ENCODE measurements at regions not wholly inside any gene's neighbourhood (a gene's known extent, or its start where the extent isn't known, plus 50 kb on each side); places are given as distances from the start of the nearest gene placed in this dataset.
"Not testable (repeated sequence)": the region's sequence is repeated elsewhere in the genome, so short reads cannot be mapped to it uniquely, and the experiment has no call there.

DNA sequence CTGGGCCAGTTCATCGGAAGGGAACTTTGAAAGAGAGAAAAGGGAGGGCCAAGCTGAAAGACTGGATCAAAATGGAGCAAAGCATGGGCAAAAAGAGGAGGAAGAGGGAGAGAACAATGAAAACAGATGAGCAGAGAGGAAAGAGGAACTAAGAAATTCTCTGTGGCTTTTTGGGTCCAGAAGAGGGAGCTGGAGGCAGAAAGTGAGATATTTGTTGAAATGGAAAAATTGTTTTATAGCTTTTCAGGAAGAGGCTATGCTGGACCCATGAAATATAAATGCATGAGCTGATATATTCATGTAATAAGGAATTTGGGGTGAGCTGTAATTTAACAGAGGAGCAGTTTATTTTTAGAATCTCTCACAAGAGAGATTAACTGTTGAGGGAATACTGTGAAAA is 457.3 kb downstream of the DMAC1 start:
- DNase-seq (ENCODE audit: low spot score), result peak; percentile 11

DNA sequence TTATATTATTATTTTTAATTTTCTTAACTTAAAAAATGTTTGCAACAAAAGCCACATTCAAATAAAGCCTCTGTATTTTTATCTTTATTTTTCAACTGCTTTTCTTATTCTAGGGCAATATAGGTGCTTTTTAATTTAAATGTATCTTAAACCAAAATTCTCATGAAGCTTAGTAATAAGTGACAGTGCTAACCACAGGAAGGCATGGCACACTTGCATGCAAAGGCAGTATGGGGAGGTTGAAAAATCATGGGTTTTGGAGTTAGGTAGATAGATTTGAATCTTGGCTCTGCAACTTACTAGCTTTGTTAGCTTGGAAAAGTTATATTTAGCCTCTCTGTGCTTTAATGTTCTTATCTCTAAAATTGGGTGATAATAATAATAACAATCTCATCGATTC is 458.0 kb downstream of the DMAC1 start:
- no peak for DNase-seq (ENCODE audit: low spot score)

DNA sequence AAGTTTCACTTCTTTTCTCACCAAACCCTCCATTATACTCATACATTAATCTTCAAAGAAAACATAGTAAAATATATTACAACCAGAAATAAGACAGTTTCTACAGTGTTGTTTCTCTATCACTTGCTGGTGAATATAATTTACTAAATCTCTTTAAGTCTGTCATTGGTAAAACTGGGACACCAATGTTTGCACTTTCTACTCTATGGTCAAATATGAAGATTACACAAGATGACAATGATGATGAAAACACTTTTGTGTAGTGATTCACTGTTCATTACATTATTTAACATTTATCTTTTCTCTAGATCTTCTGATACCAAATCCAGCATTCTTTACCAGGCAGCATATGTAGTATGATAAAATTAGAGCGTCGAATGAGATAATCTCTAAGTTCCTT is 459.1 kb downstream of the DMAC1 start:
- no peak for DNase-seq (ENCODE audit: low spot score)

DNA sequence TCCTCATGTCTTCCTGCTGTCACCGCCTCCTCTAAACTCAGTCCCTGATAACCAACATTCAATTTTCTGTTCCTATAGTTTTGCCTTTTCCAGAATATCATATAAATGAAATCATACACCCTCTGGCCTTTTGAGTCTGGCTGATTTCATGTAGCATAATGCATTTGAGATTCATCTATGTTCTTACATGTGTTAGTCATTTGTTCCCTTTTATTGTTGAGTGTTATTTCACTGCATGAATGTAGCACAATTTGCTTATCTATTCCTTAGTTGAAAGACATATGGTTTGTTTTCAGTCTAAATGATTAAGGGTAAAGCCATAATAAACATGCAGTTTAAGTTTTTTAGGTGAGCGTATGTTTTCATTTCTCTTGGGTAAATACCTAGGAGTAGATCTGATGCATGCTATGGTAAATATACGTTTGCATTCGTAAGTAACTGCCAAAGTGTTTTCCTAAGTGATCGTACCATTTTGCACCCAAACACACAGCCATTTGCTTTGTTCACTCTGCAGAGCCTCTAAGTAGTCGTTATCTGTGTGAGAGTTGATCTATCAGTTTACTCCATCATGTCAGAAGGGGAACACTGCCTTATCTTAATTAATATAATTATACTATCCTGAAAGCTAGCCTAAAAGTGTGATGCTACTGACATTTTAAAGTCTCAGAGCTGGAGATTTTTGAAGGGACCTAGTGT is 460.8 kb downstream of the DMAC1 start:
- no peak for DNase-seq (ENCODE audit: low spot score)

DNA sequence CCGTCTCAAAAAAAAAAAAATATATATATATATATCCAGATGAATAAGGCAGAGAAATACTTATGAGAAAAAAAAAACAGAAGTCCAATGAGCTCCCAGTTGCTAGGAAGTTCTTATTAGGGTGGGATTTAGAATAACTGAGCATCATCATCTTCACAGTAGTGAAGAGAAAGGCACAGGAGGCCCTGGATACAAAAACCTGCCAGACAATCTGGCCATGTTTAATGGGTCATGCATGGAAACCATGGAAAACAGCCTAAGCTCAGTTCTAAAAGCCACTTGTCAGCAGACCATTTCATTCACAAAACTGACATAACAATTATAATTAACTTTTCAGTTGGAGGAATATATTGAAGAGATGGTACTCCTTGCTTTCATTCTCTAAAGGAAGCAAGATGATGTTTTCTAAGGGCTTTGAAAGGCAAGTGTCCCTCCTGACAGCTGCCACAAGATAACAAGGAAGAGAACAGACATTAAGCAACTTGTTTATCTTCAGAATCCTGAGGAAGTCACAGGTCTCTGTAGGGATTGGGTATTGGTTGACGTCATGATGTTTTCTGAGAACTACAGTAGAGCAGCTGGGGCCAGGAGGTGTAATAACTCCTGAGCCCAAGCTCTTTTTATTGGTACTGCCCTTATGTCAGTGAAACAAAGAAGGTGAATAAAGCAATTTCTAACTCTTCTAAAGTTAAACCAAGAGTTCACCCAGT is 463.1 kb downstream of the DMAC1 start:
- no peak for DNase-seq (ENCODE audit: low spot score)

DNA sequence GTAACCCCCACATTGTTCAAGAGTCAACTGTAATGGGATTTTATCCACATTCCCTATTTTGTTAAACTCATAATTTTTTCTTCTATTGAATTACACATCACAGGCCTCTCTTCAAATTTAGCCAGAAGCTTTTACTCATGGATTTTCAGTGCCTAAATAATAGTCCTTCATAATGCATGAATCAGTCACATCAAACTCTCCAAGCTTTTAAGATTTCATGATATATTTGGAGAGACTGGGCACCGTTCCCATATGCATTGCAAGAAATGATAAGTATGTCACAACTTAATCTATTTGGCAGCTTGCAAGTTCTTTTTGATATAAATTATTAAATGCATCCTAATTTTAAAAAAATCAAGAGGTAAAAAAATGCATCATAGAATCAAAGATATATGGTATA is 465.9 kb downstream of the DMAC1 start:
- DNase-seq (ENCODE audit: low spot score), result no peak

DNA sequence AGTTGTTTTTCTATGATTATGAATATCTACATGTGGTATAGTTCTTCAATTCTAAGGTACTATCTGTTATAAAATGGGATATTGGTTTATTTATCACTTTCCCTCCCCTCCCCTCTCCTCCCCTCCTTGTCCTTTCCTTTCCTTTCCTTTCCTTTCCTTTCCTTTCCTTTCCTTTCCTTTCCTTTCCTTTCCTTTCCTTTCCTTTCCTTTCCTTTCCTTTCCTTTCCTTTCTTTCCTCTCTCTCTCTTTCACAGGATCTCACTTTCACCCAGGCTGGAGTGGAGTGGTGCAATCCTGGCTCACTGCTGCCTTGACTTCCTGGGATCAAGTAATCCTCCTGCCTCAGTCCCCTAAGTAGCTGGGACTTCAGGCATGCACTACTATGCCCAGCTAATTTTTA is 466.8 kb downstream of the DMAC1 start:
- DNase-seq (ENCODE audit: low spot score), result no peak

DNA sequence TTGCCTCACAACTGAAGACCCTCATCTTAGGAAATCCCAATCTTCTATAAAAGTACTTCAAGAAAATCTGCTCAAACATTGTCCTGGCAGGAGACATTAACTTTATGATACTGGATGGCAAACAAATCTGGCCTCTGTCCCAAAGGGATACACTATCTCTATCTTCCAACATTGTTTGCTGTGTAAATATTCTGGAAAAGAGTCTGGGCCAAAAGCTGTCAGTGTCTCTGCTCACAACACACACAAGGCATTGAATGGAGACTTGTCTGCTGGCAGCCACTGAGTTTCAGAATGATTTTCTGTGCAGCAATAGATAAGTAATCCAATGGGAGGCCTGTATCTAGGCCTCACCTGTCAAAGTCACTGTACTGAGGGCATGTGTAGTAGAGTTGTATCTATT is 471.1 kb downstream of the DMAC1 start:
- DNase-seq (ENCODE audit: low spot score), result no peak

DNA sequence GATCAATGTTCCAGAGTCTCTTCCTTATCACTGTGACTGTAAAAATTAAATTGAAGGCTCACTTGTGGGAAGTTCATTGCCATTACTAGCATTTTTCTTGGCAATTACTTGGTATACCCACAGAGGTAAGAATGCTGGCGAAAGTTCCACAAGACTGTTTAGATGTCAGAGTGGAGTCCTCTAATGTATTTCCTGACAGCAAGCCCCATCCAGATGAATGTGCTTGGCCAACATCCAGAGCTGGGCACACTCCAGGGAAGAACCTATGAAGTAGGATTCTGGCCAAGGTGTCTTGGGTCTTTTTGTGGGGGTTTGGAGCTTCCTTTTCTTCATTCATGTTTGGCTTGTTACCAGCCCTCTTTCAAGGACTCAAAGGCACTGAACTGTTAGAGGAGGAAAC is 473.6 kb downstream of the DMAC1 start:
- DNase-seq (ENCODE audit: low spot score), result no peak

DNA sequence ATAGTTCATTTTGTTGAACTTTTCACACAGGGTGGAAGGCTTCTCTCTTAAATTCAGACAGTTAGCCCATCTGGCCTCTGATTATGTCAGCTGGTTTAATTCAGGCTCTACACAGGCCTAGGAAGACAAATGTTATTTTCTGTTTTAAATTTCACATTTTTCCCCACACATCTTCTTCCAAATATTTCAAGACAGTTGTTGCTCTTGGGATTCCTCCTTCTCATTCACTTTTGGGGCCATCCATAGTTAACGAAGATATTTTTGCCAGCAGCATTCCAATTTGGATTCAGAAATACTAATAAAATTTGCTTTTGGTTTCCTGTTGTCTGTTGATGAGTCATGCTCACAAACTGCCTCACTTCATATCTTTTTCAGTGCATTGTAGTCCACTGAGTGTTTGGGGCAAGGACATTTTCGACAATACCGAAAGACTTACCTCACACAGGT is 475.4 kb downstream of the DMAC1 start:
- DNase-seq (ENCODE audit: low spot score), result no peak

DNA sequence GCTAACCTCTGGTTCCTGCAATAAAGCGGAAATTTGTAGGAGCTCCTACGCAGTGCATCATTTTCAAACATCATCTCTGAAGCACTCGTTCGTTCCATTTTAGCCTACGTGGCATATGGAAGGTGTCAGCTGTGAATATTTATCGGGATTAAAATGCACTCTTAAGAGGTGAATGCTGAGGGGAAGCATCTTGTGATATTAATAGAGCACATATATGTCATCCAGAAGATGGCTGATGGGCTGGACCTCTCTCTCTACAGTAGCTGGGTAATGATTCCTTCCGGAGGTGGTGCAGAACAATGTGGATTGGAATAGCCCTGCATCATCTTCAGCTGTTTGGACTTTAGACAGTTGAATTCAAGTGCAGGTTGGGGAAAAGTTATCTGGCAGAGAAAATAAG is 478.7 kb downstream of the DMAC1 start:
- DNase-seq (ENCODE audit: low spot score), result no peak

DNA sequence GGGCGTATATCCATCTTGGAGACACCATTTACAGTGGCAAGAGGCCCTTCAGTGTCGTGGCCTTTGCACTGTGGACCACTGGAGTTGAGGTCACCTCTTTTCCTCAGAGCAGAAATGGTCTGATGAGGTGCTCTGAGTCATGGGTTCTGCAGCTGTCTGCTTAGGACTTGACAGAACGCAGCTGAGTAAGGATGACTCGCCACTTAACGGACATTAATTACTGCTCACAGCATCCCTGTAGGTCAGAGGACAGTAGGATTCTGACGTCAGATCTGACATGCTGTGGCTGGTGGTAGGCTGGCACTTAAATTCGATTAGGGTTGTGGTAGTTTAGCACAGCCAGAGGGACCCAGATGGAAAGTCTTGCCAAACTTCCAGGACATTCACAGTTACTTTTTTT is 479.4 kb downstream of the DMAC1 start:
- DNase-seq (ENCODE audit: low spot score), result no peak

DNA sequence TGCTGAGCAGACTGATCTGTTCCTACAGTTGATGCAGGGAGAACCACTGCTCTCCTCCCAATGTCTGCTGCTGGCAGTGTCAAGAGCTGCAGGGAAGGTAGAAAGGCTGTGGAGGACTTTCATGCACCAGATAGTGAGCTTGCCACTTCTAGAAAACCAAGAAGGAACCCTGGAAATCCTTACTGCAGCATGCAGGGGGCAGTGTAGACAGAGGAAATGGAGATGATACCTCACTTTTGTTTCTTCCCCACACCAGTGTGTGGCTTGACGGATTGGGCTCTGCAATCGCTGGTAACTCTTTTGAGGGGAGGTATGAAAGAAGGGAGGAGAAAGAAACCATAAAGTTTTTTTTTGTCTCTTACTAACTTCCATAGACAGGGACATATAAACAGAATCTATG is 480.7 kb downstream of the DMAC1 start:
- no peak for DNase-seq (ENCODE audit: low spot score)

DNA sequence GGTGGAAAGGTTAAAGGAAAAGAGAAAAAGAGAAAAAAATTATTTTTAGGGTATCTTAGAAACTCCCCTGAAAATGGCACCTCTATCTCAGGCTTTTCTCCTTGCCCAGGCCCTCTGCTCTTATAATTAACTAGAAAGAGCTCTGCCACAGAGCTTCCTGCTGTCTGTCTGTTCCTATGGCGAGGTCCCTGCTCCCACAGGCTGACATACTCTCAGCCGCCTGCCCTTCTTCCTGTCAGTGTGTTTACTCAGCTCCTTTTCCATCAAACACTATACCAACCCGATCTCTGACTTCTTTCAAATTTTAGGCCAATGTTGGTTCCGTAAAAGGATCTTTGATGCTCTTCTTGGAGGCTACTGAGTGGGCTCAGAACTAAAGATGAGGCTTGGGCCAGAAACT is 482.6 kb downstream of the DMAC1 start:
- no peak for DNase-seq (ENCODE audit: low spot score)

DNA sequence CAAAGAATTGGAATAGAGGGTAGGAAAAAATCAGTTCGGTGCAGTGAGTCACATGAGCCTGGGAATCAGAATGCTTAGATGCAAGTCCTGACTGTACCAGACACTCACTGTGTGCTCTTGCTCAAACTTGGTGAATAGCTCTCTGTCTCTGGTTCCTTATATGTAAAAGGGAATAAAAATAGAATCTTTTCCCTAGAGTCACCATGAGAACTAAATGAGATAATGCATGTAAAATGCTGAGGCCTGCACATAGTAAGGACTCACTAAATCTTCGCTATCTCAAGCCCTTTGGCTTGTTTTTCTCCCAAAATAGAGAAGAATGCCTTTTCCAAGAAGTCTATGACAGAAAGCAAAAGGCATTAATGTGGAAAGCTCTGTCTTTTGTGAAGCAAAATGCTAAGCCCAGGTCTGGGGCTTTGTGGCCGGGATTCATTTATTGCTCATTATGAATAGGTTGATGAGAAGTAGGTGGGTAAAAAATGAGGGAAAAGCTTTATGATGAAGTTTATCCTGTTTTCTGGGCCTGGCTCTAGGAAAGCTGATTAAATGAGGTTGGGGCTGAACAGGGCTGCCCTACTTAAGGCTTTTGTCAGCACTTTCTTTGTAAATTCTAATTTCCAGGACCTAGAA is 483.3 kb downstream of the DMAC1 start:
- DNase-seq (ENCODE audit: low spot score), result no peak

DNA sequence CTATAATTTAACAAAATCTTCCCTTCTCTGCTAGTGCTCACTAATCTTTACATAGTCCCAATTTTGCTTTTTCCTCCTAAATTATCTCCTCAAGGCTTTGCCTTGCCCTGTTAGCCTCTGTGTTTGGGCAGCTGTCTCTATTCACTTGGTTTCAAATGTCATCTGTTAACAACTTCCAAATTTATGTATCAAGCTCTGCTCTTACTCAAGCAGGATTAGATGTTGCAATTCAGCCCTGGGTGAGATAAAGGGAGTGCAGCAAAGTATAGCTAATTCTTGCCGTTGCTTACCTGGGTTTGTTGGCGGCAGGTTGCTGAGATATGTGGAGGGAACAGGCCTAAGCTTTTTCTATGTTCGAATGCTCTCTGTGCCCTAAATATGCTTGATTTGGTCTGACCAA is 483.8 kb downstream of the DMAC1 start:
- no peak for DNase-seq (ENCODE audit: low spot score)

DNA sequence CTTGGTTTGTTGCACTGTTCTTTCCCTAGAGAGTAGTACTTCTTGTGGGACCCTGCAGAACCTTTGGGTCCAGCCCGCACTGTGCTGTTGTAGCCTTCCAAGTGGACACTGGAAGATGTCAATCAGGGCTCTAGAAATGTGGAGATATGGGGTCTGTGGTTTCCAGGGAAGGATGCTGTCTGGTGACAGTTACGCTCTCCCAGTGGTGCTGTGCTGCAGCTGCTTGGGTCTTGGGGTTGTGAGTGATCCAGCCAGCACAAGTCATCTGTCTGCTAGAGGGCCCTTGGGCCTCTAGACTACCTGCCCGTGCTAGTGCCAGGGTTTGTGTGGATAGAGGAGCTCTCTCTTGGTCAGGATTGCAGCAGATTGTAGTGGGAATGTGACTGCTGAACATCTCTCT is 484.5 kb downstream of the DMAC1 start:
- no peak for DNase-seq (ENCODE audit: low spot score)

DNA sequence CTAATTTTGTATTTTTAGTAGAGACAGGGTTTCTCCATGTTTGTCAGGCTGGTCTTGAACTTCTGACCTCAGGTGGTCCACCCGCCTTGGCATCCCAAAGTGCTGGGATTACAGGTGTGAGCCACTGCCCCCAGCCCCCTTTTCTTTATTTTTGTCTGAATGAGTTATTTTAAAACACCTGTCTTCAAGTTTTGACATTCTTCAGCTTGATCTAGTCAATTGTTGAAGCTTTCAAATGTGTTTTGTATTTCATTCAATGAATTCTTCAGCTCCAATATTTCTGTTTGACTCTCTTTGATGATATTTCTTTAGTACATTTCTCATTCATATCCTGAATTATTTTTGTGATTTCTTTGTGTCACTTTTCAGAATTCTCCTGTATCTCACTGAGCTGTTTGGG is 486.2 kb downstream of the DMAC1 start:
- no peak for DNase-seq (ENCODE audit: low spot score)

DNA sequence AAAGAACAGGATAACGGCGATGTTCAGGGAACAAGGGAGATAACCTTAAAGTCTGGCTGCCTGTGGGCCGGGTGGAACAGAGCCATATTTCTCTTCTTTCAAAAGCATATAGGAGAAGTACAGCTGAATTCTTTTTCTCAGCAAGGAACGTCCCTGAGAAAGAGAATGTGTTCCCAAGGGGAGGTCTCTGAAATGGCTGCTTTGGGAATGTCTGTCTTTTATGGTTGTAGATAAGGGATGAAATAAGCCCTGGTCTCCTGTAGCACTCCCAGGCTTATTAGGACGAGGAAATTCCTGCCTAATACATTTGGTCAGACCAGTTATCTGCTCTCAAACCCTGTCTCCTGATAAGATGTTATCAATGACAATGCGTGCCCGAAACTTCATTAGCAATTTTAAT is 490.5 kb downstream of the DMAC1 start:
- DNase-seq (ENCODE audit: low spot score), result not testable (repeated sequence)

DNA sequence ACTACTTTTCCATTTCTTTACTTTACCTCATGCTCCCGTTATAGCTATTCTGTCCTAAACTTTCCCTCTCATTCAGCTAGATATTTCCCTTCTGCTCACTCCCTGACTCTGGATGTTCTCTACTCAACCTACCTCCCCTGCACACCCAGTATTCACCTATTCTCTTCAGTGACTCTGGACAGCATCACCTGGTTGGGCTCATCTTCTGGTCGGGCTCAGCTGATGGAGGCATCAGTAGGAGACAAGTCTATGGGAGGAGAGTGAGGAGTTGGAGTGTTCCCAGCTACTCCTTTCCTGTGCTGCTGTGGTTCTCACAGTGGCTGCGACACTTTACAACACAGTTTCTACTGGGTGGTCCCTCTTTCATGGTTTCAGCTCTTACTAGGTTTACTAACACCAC is 493.9 kb downstream of the DMAC1 start:
- DNase-seq (ENCODE audit: low spot score), result no peak

DNA sequence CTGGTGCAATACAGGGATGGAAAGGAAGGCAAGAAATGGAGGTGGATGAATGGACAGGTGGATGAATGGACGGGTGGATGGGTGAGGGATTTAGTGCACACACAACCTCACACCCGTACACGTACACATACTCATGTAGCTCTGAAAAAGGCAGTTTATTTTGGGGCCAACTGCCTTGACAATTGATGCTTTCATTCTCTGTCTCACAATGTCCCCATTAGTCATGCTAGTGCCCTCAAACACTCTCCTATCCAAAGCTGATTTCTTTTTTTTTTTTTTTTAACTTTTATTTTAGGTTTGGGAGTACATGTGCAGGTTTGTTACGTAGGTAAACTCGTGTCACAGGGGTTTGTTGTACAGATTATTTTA is 495.0 kb downstream of the DMAC1 start:
- no peak for DNase-seq (ENCODE audit: low spot score)

DNA sequence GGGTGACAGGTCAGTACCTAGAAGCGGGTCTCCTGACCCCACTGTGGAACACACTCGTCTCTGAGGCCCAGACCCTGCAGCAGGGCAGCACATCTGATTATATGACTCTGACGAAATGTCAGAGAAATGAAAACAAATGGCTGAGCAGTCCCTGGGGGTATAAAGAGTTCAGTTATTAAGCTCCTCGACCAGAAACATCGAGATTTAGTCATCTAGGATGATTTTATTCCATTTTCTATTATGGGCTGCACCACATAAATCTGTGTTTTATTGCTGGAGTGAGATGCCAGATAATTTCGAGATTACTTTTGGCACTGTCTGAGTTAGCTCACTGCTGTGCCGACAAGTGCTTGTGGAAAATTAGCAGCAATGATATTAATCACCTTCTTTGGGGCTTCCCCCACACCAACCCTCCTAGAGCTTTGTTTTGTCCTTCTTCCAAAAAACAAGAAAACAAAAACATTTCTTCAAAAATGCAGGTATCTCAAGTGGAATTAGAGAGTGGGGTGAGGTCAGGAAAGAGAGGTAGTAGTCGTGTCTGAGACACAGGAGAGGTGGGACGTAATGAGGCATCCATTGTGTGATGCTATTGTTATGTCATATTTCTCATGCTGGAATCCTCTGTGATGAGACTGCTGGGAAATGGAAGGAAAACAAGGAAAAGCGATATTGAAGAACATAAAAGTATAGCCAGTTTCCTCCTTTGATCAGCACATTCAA is 495.5 kb downstream of the DMAC1 start:
- DNase-seq (ENCODE audit: low spot score), result no peak

DNA sequence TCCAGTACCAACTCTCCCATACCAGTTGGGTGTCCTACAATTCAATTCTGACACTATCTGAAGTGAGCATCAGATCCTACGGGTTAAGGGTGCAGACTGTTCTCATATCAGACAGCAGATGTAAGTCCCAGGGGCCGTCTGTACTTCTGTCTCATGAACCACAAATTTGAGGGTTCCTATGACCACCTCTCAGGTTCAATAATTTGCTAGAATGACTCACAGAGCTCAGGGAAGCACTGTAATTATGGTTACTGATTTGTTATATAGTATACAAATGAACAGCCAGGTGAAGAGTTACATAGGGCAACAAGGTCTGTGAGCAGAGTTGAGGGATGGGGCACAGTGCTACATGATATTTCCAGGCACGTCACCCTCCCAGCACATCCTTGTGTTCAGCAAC is 499.1 kb downstream of the DMAC1 start:
- no peak for DNase-seq (ENCODE audit: low spot score)
